SK-N-SH (cell line): ENCODE measurements at regions not wholly inside any gene's neighbourhood (a gene's known extent, or its start where the extent isn't known, plus 50 kb on each side); places are given as distances from the start of the nearest gene placed in this dataset.

Experiments used
- CTCF ChIA-PET: fragments of 300-600, 350-600 bp; formaldehyde crosslinking; extraction: SDS; loops from one replicate; lab custom pipeline; 2021; lab: Yijun Ruan, JAX
- POLR2A ChIA-PET: fragments of 350-600 bp; sonication (Branson Sonifier 250); formaldehyde crosslinking; extraction: SDS; loops from one replicate; lab custom pipeline; 2020; ENCODE audit warnings: antibody characterized with exemption, inconsistent platforms; lab: Yijun Ruan, JAX
- DNase-seq: peaks from one replicate; pipeline ENCODE4 v3.0.0; 2012
- H2AFZ ChIP-seq: fragments of 200-600 bp; sonication (generic); 2 replicates; pipeline ENCODE4 v1.8.1; 2016; ENCODE audit warnings: antibody characterized with exemption, mild to moderate bottlenecking, low read depth
- H3F3A ChIP-seq: fragments of 200-600 bp; sonication (generic); replicated peaks from 2 replicates; pipeline ENCODE3; 2016; ENCODE audit warnings: antibody characterized with exemption, mild to moderate bottlenecking; ENCODE audit not compliant: insufficient read depth
- H3K27ac ChIP-seq, 2 experiments: fragments of 200-500 bp in 1 of 2; fragments of 200-600 bp in 1 of 2; sonication (Bioruptor generic) in 1 of 2; sonication (generic), shearing (Covaris generic) in 1 of 2; 2 replicates each; pipeline versions ENCODE4 v1.5.1 to v1.6.1; 2014 to 2016; ENCODE audit warnings: low read depth in 2 of 2, inconsistent platforms in 1 of 2, low read length in 1 of 2, mild to moderate bottlenecking in 1 of 2, mixed read lengths in 1 of 2
- H3K27me3 ChIP-seq: fragments of 200-600 bp; sonication (generic), shearing (Covaris generic); 2 replicates; pipeline ENCODE4 v1.6.1; 2016; ENCODE audit warnings: mixed run types; ENCODE audit not compliant: insufficient read depth
- H3K36me3 ChIP-seq, 2 experiments: fragments of 200-500 bp in 1 of 2; fragments of 200-600 bp in 1 of 2; sonication (Bioruptor generic) in 1 of 2; sonication (generic) in 1 of 2; replicated peaks in 1 of 2; 2 replicates each; pipeline versions ENCODE3 to v1.5.1; 2014 to 2016; ENCODE audit warnings: low read length in 1 of 2, mild to moderate bottlenecking in 1 of 2; ENCODE audit not compliant: insufficient read depth in 2 of 2, control insufficient read depth in 1 of 2
- H3K4me1 ChIP-seq, 2 experiments: fragments of 200-500 bp in 1 of 2; fragments of 200-600 bp in 1 of 2; sonication (Bioruptor generic) in 1 of 2; sonication (generic), shearing (Covaris generic) in 1 of 2; 2 replicates each; pipeline versions ENCODE4 v1.5.1 to v1.6.1; 2014 to 2016; ENCODE audit warnings: low read depth in 1 of 2, low read length in 1 of 2, mixed run types in 1 of 2; ENCODE audit not compliant: insufficient read depth in 2 of 2, control insufficient read depth in 1 of 2
- H3K4me2 ChIP-seq: fragments of 200-600 bp; sonication (generic), shearing (Covaris generic); 2 replicates; pipeline ENCODE4 v1.6.1; 2017; ENCODE audit warnings: mixed run types
- H3K4me3 ChIP-seq, 2 experiments: fragments of 200-500 bp in 1 of 2; fragments of 200-600 bp in 1 of 2; sonication (Bioruptor generic) in 1 of 2; sonication (generic), shearing (Covaris generic) in 1 of 2; 2 replicates each; pipeline versions ENCODE4 v1.5.1 to v1.8.1; 2014 to 2016; ENCODE audit warnings: low read depth in 2 of 2, inconsistent platforms in 1 of 2, low read length in 1 of 2, mild to moderate bottlenecking in 1 of 2, mixed read lengths in 1 of 2, moderate library complexity in 1 of 2
- H3K79me2 ChIP-seq: fragments of 200-600 bp; sonication (generic); 2 replicates; pipeline ENCODE4 v1.8.1; 2017; ENCODE audit warnings: mild to moderate bottlenecking; ENCODE audit not compliant: insufficient read depth
- H3K9ac ChIP-seq: fragments of 200-600 bp; sonication (generic); 2 replicates; pipeline ENCODE4 v1.6.1; 2017; ENCODE audit warnings: mixed run types
- H3K9me2 ChIP-seq: fragments of 200-600 bp; sonication (generic); 2 replicates; pipeline ENCODE4 v1.6.1; 2017; ENCODE audit warnings: mixed run types
- H3K9me3 ChIP-seq: fragments of 200-600 bp; sonication (generic); 2 replicates; pipeline ENCODE4 v1.6.1; 2017; ENCODE audit warnings: mixed run types, mild to moderate bottlenecking, moderate library complexity
- H4K20me1 ChIP-seq: fragments of 200-600 bp; sonication (generic); 2 replicates; pipeline ENCODE4 v1.6.1; 2017; ENCODE audit warnings: mild to moderate bottlenecking, mixed run types; ENCODE audit not compliant: insufficient read depth
- FOSL2 ChIP-seq: IDR thresholded peaks from 2 replicates; pipeline ENCODE4 v1.4.0; 2012; ENCODE audit warnings: low read depth, mild to moderate bottlenecking, moderate library complexity, borderline replicate concordance
- FOXM1 ChIP-seq: IDR thresholded peaks from 2 replicates; pipeline ENCODE4 v1.4.0; 2012; ENCODE audit warnings: low read depth, mild to moderate bottlenecking
- GABPA ChIP-seq: IDR thresholded peaks from 2 replicates; pipeline ENCODE4 v1.4.0; 2012; ENCODE audit warnings: low read depth, mild to moderate bottlenecking
- GATA2 ChIP-seq: sonication (generic); formaldehyde crosslinking; IDR thresholded peaks from 2 replicates; pipeline ENCODE4 v1.5.0; 2020; ENCODE audit warnings: mild to moderate bottlenecking, missing genetic modification reagents
- MAX ChIP-seq: IDR thresholded peaks from 2 replicates; pipeline ENCODE4 v1.4.0; 2012; ENCODE audit warnings: low read depth
- MXI1 ChIP-seq: IDR thresholded peaks from 2 replicates; pipeline ENCODE4 v1.6.1; 2012; ENCODE audit warnings: mild to moderate bottlenecking, low read depth, low read length, improper control_type of control experiment
- NRF1 ChIP-seq: IDR thresholded peaks from 2 replicates; pipeline ENCODE4 v1.6.1; 2012; ENCODE audit warnings: low read depth, mild to moderate bottlenecking, low read length
- RFX5 ChIP-seq: IDR thresholded peaks from 2 replicates; pipeline ENCODE4 v1.6.1; 2012; ENCODE audit warnings: mild to moderate bottlenecking, improper control_type of control experiment, low read length
- SIN3A ChIP-seq: IDR thresholded peaks from 2 replicates; pipeline ENCODE4 v1.6.1; 2012; ENCODE audit warnings: low read depth, mild to moderate bottlenecking, low read length, moderate library complexity, borderline replicate concordance
- TAF1 ChIP-seq: IDR thresholded peaks from 2 replicates; pipeline ENCODE4 v1.6.1; 2012; ENCODE audit warnings: low read depth, mild to moderate bottlenecking, low read length, moderate library complexity, borderline replicate concordance
- USF1 ChIP-seq: IDR thresholded peaks from 2 replicates; pipeline ENCODE4 v1.4.0; 2012; ENCODE audit warnings: low read depth, borderline replicate concordance
- WGBS: methylation state at CpG from one replicate; pipeline ENCODE4 v1.1.6; 2017; ENCODE audit warnings: low lambda C conversion rate; 5-methylcytosine and 5-hydroxymethylcytosine counted together

- Histone ChIP-seq H3K27me3 (no peaks in the 10 kb centered on the region), H3K9me3 (no peaks in the 10 kb centered on the region), H4K20me1 (no peaks in the 10 kb centered on the region), H3K4me1 (no peaks in the 10 kb centered on the region), H3K27ac (no peak overlapping the region), H2AFZ (no peak overlapping the region), H3K9me2 (no peaks in the 10 kb centered on the region), H3K36me3 (no peaks in the 10 kb centered on the region), H3K9ac (no peak overlapping the region), H3K4me3 (no peak overlapping the region), H3K4me2 (no peak overlapping the region), H3F3A (no peaks in the 10 kb centered on the region), H3K79me2 (no peaks in the 10 kb centered on the region)
- CTCF ChIA-PET, result no interaction called here
- 19% methylated on average over 15 of the region's 15 CpGs for WGBS
- TF ChIP-seq USF1 (no peak), FOSL2 (no peak), MAX (no peak), SIN3A (no peak), RFX5 (no peak)
- no peak for DNase-seq
- POLR2A ChIA-PET, result no interaction called here
Measured at GRCh38 chr5:4093236-4093635, 497.6 kb downstream of the IRX1 start.

GRCh38 chr5:4093970-4094369 is 498.3 kb downstream of the IRX1 start:
- no peak overlapping the region for H2AFZ ChIP-seq

More at GRCh38 chr5:4093970-4094369, 498.3 kb downstream of the IRX1 start:
- POLR2A ChIA-PET, result no interaction called here
- Histone ChIP-seq H3K4me1 (no peaks in the 10 kb centered on the region), H3K9ac (no peak overlapping the region), H3K9me3 (no peaks in the 10 kb centered on the region), H3K27ac (no peak overlapping the region), H3K79me2 (no peaks in the 10 kb centered on the region), H3K9me2 (no peaks in the 10 kb centered on the region), H3K36me3 (no peaks in the 10 kb centered on the region), H3K27me3 (no peaks in the 10 kb centered on the region), H4K20me1 (no peaks in the 10 kb centered on the region), H3K4me3 (no peak overlapping the region), H3F3A (no peaks in the 10 kb centered on the region), H3K4me2 (no peak overlapping the region)
- CTCF ChIA-PET, result no interaction called here
- WGBS, result 6% methylated on average over 4 of the region's 4 CpGs
- TF ChIP-seq RFX5, result no peak
- TF ChIP-seq USF1, result no peak
- no peak for TF ChIP-seq FOXM1
- TF ChIP-seq MXI1, result no peak
- no peak for TF ChIP-seq NRF1
- no peak for TF ChIP-seq FOSL2
- TF ChIP-seq GATA2, result no peak
- no peak for TF ChIP-seq TAF1
- no peak for TF ChIP-seq SIN3A
- TF ChIP-seq GABPA, result no peak
- no peak for DNase-seq
